HL-60 (cell line): ENCODE measurements at regions not wholly inside any gene's neighbourhood (a gene's known extent, or its start where the extent isn't known, plus 50 kb on each side); places are given as distances from the start of the nearest gene placed in this dataset.

ENCODE experiments used
- DNase-seq, 2 experiments: peaks; one replicate each; pipeline ENCODE4 v3.0.0-alpha.2; 2010 to 2020; ENCODE audit warnings: low read depth in 1 of 2, low spot score in 1 of 2
- H3K27ac ChIP-seq: fragments of 250-450 bp; sonication (Bioruptor Pico); replicated peaks from 2 replicates; pipeline ENCODE4 v1.5.1; 2020; ENCODE audit warnings: mild to moderate bottlenecking, moderate library complexity
- H3K27me3 ChIP-seq: fragments of 250-450 bp; sonication (Bioruptor Pico); 2 replicates; pipeline ENCODE4 v1.5.1; 2021; ENCODE audit warnings: mild to moderate bottlenecking, moderate library complexity; ENCODE audit not compliant: insufficient read depth, poor library complexity, severe bottlenecking
- H3K4me3 ChIP-seq: replicated peaks from 2 replicates; pipeline ENCODE4 v1.5.1; 2011; ENCODE audit warnings: mild to moderate bottlenecking, control low read depth, low read length; ENCODE audit not compliant: insufficient read depth
- GABPA ChIP-seq: IDR thresholded peaks from 2 replicates; pipeline ENCODE4 v1.6.1; 2012; ENCODE audit warnings: low read depth
- POLR2AphosphoS5 ChIP-seq: IDR thresholded peaks from 2 replicates; pipeline ENCODE4 v1.6.1; 2012; ENCODE audit warnings: low read depth
- REST ChIP-seq: IDR thresholded peaks from 2 replicates; pipeline ENCODE4 v1.6.1; 2012; ENCODE audit warnings: low read depth; ENCODE audit not compliant: insufficient replicate concordance
- SPI1 ChIP-seq: IDR thresholded peaks from 2 replicates; pipeline ENCODE4 v1.6.1; 2012; ENCODE audit warnings: low read depth, mild to moderate bottlenecking, borderline replicate concordance
- TF ChIP-seq, protein P1 (sequence below): IDR thresholded peaks from one replicate; pipeline ENCODE4 v1.5.1; 2011; ENCODE audit warnings: low read length, control low read depth, inconsistent platforms; ENCODE audit not compliant: insufficient read depth

DNA sequence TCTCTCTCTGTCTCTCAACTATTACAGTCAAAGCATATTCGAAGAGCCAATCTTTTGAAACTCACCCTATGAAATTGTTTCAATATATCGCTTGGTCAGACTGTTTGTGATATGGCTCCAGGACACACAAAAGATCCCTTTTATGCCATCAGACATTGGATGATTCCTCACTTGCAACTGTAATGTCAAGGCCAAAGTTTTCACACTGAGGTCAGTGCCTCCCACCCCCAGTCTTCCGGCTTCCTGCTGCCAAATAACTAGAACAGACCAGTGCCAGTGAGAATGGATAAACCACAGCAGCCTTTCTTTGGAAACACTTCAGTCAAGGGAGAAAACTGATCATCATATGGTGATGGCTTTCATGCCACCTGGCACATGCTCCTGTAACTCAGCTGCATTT, 321.9 kb upstream of the ZFHX3 start:
- Histone ChIP-seq H3K27ac (no peak overlapping the region), H3K27me3 (no peaks in the 10 kb centered on the region), H3K4me3 (no peak overlapping the region)
- TF ChIP-seq POLR2AphosphoS5, result no peak
- no peak for TF ChIP-seq GABPA
- TF ChIP-seq, protein P1, sequence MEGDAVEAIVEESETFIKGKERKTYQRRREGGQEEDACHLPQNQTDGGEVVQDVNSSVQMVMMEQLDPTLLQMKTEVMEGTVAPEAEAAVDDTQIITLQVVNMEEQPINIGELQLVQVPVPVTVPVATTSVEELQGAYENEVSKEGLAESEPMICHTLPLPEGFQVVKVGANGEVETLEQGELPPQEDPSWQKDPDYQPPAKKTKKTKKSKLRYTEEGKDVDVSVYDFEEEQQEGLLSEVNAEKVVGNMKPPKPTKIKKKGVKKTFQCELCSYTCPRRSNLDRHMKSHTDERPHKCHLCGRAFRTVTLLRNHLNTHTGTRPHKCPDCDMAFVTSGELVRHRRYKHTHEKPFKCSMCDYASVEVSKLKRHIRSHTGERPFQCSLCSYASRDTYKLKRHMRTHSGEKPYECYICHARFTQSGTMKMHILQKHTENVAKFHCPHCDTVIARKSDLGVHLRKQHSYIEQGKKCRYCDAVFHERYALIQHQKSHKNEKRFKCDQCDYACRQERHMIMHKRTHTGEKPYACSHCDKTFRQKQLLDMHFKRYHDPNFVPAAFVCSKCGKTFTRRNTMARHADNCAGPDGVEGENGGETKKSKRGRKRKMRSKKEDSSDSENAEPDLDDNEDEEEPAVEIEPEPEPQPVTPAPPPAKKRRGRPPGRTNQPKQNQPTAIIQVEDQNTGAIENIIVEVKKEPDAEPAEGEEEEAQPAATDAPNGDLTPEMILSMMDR, result no peak
- no peak for TF ChIP-seq REST
- no peak for TF ChIP-seq SPI1
- no peak for DNase-seq

GRCh38 chr16:73368715-73369114, 320.8 kb upstream of the ZFHX3 start:
- DNase-seq, result no peak
- Histone ChIP-seq H3K27me3 (no peaks in the 10 kb centered on the region), H3K27ac (no peak overlapping the region), H3K4me3 (no peak overlapping the region)
- no peak for TF ChIP-seq GABPA
- no peak for TF ChIP-seq SPI1
- TF ChIP-seq, protein P1, result no peak

GRCh38 chr16:73365016-73365551, 317.2 kb upstream of the ZFHX3 start:
- no peak for TF ChIP-seq SPI1
- TF ChIP-seq, protein P1, result no peak
- TF ChIP-seq REST, result no peak
- no peak for TF ChIP-seq POLR2AphosphoS5
- TF ChIP-seq GABPA, result no peak
- no peak overlapping the region for H3K27ac ChIP-seq
- no peaks in the 10 kb centered on the region for H3K27me3 ChIP-seq
- no peak for DNase-seq
- H3K4me3 ChIP-seq, result no peak overlapping the region

DNA sequence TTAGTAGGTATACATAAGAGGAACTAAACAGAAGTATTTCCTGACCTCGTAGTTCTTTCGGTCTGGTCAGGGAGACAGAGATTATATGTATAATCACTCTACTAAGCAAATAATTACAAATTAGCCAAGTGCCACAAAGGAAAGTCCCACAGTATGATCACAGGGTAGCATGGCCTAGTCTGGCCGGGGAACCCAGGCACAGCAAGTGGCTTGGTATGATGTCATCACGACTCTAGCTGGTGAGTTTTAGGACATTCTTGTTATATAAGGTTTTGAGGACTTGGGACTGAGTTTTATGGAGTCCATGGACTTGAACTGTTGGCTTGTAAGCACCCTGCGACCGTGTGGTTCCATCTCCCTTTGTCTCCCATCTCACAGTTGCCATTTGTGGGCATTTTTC, 316.5 kb upstream of the ZFHX3 start:
- no peak for TF ChIP-seq POLR2AphosphoS5
- no peak for TF ChIP-seq REST
- TF ChIP-seq GABPA, result no peak
- TF ChIP-seq, protein P1, result no peak
- no peak for TF ChIP-seq SPI1
- Histone ChIP-seq H3K27ac (no peak overlapping the region), H3K4me3 (no peak overlapping the region), H3K27me3 (no peaks in the 10 kb centered on the region)
- DNase-seq, result no peak
